K562 (cell line): ENCODE measurements at regions not wholly inside any gene's neighbourhood (a gene's known extent, or its start where the extent isn't known, plus 50 kb on each side); places are given as distances from the start of the nearest gene placed in this dataset.

Experiments used
- ATAC-seq: fragments of 200-7000 bp; cut with Tn5 transposase; 3 replicates; pipeline ENCODE4 v1.9.1; 2020; ENCODE audit warnings: moderate library complexity
- BruUV-seq: library from RNA; stranded (reverse); fragments of 400-500 nt; replicated peaks from 2 replicates; lab custom pipeline; 2021; lab: Mats Ljungman, UMichigan
- CTCF ChIA-PET: fragments of 300-600 bp; formaldehyde crosslinking; extraction: SDS; loops from one replicate; lab custom pipeline; 2021; ENCODE audit warnings: low intra/inter-chr PET ratio; lab: Yijun Ruan, JAX
- POLR2A ChIA-PET: fragments of 300-600, 350-650 bp; sonication (Branson Sonifier 250); formaldehyde crosslinking; extraction: SDS; loops from one replicate; lab custom pipeline; 2021; ENCODE audit warnings: antibody characterized with exemption, inconsistent platforms; lab: Yijun Ruan, JAX
- DNase-seq, 4 experiments: peaks; one replicate each; pipeline versions ENCODE4 v3.0.0 to v3.0.0-alpha.2; 2011 to 2018; ENCODE audit warnings: low spot score in 3 of 4, mixed read lengths in 3 of 4; ENCODE audit errors: extremely low read depth in 1 of 4
- FAIRE-seq: peaks from 2 replicates; lab custom pipeline; 2011; peaks lifted over from hg19 to GRCh38; lab: Jason Lieb, UNC
- H2AFZ ChIP-seq: 2 replicates; pipeline ENCODE4 v1.6.0; 2011; ENCODE audit warnings: low read depth, low read length, control low read depth, inconsistent platforms
- H3K27ac ChIP-seq: fragments of 200-600 bp; 3 replicates; pipeline ENCODE4 v1.8.0; 2011; ENCODE audit warnings: low read depth, mild to moderate bottlenecking, control low read depth, inconsistent platforms, low read length, moderate library complexity, mixed read lengths; ENCODE audit errors: extremely low read depth
- H3K27me3 ChIP-seq, 2 experiments: fragments of 300-600 bp in 1 of 2; 2 replicates in 1 of 2; 3 replicates in 1 of 2; pipeline versions ENCODE4 v1.6.0 to v1.8.0; 2011; ENCODE audit warnings: inconsistent platforms in 2 of 2, low read length in 2 of 2, mild to moderate bottlenecking in 1 of 2, mixed read lengths in 1 of 2, moderate library complexity in 1 of 2; ENCODE audit not compliant: control insufficient read depth in 2 of 2, insufficient read depth in 2 of 2
- H3K36me3 ChIP-seq: fragments of 300-600 bp; 3 replicates; pipeline ENCODE4 v1.8.0; 2011; ENCODE audit warnings: mild to moderate bottlenecking, low read length, inconsistent platforms; ENCODE audit not compliant: control insufficient read depth, insufficient read depth
- H3K4me1 ChIP-seq, 2 experiments: fragments of 200-600 bp in 1 of 2; replicated peaks in 1 of 2; 2 replicates in 1 of 2; 3 replicates in 1 of 2; pipeline versions ENCODE4 v1.5.1 to v1.8.0; 2011; ENCODE audit warnings: inconsistent platforms in 2 of 2, low read length in 2 of 2, mild to moderate bottlenecking in 1 of 2, mixed read lengths in 1 of 2, moderate library complexity in 1 of 2; ENCODE audit not compliant: control insufficient read depth in 2 of 2, insufficient read depth in 2 of 2
- H3K4me2 ChIP-seq: 2 replicates; pipeline ENCODE4 v1.6.1; 2011; ENCODE audit warnings: low read length, control low read depth, inconsistent platforms, mixed read lengths; ENCODE audit not compliant: insufficient read depth
- H3K4me3 ChIP-seq: fragments of 200-600 bp; sonication (generic), shearing (Covaris generic); 2 replicates; pipeline ENCODE4 v1.5.1; 2016; ENCODE audit warnings: control low read depth, inconsistent platforms
- H3K79me2 ChIP-seq: fragments of 200-600 bp; 3 replicates; pipeline ENCODE4 v1.8.0; 2011; ENCODE audit warnings: low read length, inconsistent platforms; ENCODE audit not compliant: control insufficient read depth, insufficient read depth
- H3K9ac ChIP-seq, 2 experiments: 2 replicates each; pipeline versions ENCODE4 v1.6.0 to v1.6.1; 2011; ENCODE audit warnings: low read depth in 2 of 2, low read length in 2 of 2, control low read depth in 1 of 2, inconsistent platforms in 1 of 2, mild to moderate bottlenecking in 1 of 2, mixed read lengths in 1 of 2; ENCODE audit not compliant: insufficient read depth in 1 of 2
- H3K9me1 ChIP-seq: one replicate; pipeline ENCODE4 v1.6.0; 2011; ENCODE audit warnings: inconsistent platforms, mild to moderate bottlenecking, low read length, moderate library complexity; ENCODE audit not compliant: control insufficient read depth, insufficient read depth
- H3K9me3 ChIP-seq: replicated peaks from 2 replicates; pipeline ENCODE4 v1.5.1; 2011; ENCODE audit warnings: low read depth, low read length, inconsistent platforms; ENCODE audit not compliant: control insufficient read depth, insufficient read depth
- H4K20me1 ChIP-seq: replicated peaks from 2 replicates; pipeline ENCODE4 v1.6.1; 2011; ENCODE audit warnings: low read length, inconsistent platforms, mixed read lengths; ENCODE audit not compliant: control insufficient read depth, insufficient read depth
- BMI1 ChIP-seq: fragments of 150-350 bp; IDR thresholded peaks from 2 replicates; pipeline ENCODE4 v1.6.1; 2014; ENCODE audit warnings: low read length
- GATAD2B ChIP-seq: fragments of 450-650 bp; IDR thresholded peaks from 2 replicates; pipeline ENCODE4 v1.6.1; 2017; ENCODE audit warnings: mild to moderate bottlenecking, borderline replicate concordance
- KLF13 ChIP-seq: fragments of 450-650 bp; IDR thresholded peaks from 2 replicates; pipeline ENCODE4 v1.6.1; 2016; ENCODE audit warnings: missing genetic modification characterization, low read depth, mild to moderate bottlenecking, missing compliant biosample characterization, moderate library complexity, borderline replicate concordance
- NFRKB ChIP-seq: fragments of 450-650 bp; IDR thresholded peaks from 2 replicates; pipeline ENCODE4 v1.6.1; 2016; ENCODE audit warnings: low read depth
- NFYB ChIP-seq: IDR thresholded peaks from 2 replicates; pipeline ENCODE4 v1.6.1; 2011; ENCODE audit warnings: mild to moderate bottlenecking, moderate library complexity; ENCODE audit not compliant: insufficient read length; ENCODE audit errors: extremely low read depth
- PPARD ChIP-seq: fragments of 250-450 bp; sonication (Bioruptor Pico); IDR thresholded peaks from 2 replicates; pipeline ENCODE4 v1.8.0; 2022; ENCODE audit warnings: inconsistent platforms, mild to moderate bottlenecking, moderate library complexity
- TBL1XR1 ChIP-seq, 2 experiments: IDR thresholded peaks; 2 replicates each; pipeline ENCODE4 v1.6.1; 2012; ENCODE audit warnings: improper control_type of control experiment in 2 of 2, low read length in 2 of 2, mild to moderate bottlenecking in 1 of 2
- WGBS: fragments of 100-300 bp; shearing (Covaris generic); methylation state at CpG from one replicate; pipeline ENCODE4 v1.1.6; 2016; ENCODE audit warnings: low coverage, mixed read lengths; ENCODE audit not compliant: insufficient coverage; ENCODE audit errors: missing lambda C conversion rate; 5-methylcytosine and 5-hydroxymethylcytosine counted together
- in situ Hi-C: fragments of 300-500 bp; cut with MboI; formaldehyde crosslinking; loops from 4 replicates; pipeline ENCODE4 v1.15.0; 2018; ENCODE audit warnings: inconsistent platforms, mixed read lengths
- intact Hi-C: fragments of 100-400 bp; cut with micrococcal nuclease; formaldehyde crosslinking; loops from 2 replicates; pipeline ENCODE4 v1.14.2; 2022
- TF ChIP-seq, protein P1 (sequence below): sonication (generic); IDR thresholded peaks from 2 replicates; pipeline ENCODE4 v1.6.1; 2016
- TF ChIP-seq, protein P2 (sequence below), 2 experiments: fragments of 450-650 bp; conservative IDR thresholded peaks; 2 replicates each; pipeline ENCODE4 v1.6.1; 2017; ENCODE audit warnings: mild to moderate bottlenecking in 2 of 2, moderate library complexity in 2 of 2
- TF ChIP-seq, protein P3 (sequence below): IDR thresholded peaks from 2 replicates; pipeline ENCODE4 v1.6.1; 2014; ENCODE audit warnings: antibody characterized with exemption
- TF ChIP-seq, protein P4 (sequence below), 2 experiments: fragments of 450-650 bp; formaldehyde crosslinking in 1 of 2; IDR thresholded peaks; 2 replicates each; pipeline versions ENCODE4 v1.4.0 to v1.6.1; 2014 to 2020; ENCODE audit warnings: mild to moderate bottlenecking in 2 of 2, borderline replicate concordance in 1 of 2, low read depth in 1 of 2

DNA sequence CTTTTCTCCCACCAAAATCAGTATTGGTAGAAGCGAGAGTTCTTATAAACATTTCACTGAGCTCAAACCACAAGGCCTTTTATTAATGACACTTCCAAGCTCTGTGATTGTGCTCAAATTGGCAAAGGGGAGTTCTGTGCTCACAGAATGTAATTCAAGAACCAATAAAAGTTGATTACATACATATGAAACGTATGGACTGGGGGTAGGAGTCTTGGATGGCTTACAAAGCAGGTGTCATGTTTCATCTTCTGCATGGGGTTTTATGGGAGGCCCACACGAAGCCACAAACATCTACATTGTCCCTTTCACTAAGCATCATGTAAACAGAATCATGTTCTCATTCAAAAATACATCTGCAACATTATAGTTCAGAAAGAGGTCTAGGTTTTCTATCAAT, 828.3 kb downstream of the VRK1 start:
- Histone ChIP-seq H4K20me1 (no peaks in the 10 kb centered on the region), H2AFZ (no peak overlapping the region), H3K9ac (no peak overlapping the region), H3K79me2 (no peaks in the 10 kb centered on the region), H3K9me3 (no peaks in the 10 kb centered on the region), H3K9me1 (no peaks in the 10 kb centered on the region), H3K4me1 (no peaks in the 10 kb centered on the region), H3K4me3 (no peak overlapping the region), H3K36me3 (no peaks in the 10 kb centered on the region), H3K27me3 (no peaks in the 10 kb centered on the region), H3K4me2 (no peak overlapping the region), H3K27ac (no peak overlapping the region)
- CTCF ChIA-PET, result no interaction called here
- in situ Hi-C loops (no loop called here), intact Hi-C loops (no loop called here)
- no peak for FAIRE-seq
- POLR2A ChIA-PET, result no interaction called here
- no TSS peak for BruUV-seq
- WGBS, result 0% methylated on average over 3 of the region's 3 CpGs
- ATAC-seq, result no peak
- DNase-seq, result no peak
- TF ChIP-seq KLF13 (no peak), GATAD2B (no peak), NFYB (no peak), TBL1XR1 (IDR thresholded peaks at IDR 0.05; ENCODE audit: low read length in 2 of 2) (no peak), PPARD (CRISPR knock-in tag) (no peak), BMI1 (no peak), NFRKB (no peak)
- TF ChIP-seq, protein P1, sequence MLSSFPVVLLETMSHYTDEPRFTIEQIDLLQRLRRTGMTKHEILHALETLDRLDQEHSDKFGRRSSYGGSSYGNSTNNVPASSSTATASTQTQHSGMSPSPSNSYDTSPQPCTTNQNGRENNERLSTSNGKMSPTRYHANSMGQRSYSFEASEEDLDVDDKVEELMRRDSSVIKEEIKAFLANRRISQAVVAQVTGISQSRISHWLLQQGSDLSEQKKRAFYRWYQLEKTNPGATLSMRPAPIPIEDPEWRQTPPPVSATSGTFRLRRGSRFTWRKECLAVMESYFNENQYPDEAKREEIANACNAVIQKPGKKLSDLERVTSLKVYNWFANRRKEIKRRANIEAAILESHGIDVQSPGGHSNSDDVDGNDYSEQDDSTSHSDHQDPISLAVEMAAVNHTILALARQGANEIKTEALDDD, result no peak
- TF ChIP-seq, protein P2, sequence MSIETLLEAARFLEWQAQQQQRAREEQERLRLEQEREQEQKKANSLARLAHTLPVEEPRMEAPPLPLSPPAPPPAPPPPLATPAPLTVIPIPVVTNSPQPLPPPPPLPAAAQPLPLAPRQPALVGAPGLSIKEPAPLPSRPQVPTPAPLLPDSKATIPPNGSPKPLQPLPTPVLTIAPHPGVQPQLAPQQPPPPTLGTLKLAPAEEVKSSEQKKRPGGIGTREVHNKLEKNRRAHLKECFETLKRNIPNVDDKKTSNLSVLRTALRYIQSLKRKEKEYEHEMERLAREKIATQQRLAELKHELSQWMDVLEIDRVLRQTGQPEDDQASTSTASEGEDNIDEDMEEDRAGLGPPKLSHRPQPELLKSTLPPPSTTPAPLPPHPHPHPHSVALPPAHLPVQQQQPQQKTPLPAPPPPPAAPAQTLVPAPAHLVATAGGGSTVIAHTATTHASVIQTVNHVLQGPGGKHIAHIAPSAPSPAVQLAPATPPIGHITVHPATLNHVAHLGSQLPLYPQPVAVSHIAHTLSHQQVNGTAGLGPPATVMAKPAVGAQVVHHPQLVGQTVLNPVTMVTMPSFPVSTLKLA (conservative IDR thresholded peaks at IDR 0.05), result no peak
- TF ChIP-seq, protein P3, sequence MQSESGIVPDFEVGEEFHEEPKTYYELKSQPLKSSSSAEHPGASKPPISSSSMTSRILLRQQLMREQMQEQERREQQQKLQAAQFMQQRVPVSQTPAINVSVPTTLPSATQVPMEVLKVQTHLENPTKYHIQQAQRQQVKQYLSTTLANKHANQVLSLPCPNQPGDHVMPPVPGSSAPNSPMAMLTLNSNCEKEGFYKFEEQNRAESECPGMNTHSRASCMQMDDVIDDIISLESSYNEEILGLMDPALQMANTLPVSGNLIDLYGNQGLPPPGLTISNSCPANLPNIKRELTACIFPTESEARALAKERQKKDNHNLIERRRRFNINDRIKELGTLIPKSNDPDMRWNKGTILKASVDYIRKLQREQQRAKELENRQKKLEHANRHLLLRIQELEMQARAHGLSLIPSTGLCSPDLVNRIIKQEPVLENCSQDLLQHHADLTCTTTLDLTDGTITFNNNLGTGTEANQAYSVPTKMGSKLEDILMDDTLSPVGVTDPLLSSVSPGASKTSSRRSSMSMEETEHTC, result no peak
- TF ChIP-seq, protein P4, sequence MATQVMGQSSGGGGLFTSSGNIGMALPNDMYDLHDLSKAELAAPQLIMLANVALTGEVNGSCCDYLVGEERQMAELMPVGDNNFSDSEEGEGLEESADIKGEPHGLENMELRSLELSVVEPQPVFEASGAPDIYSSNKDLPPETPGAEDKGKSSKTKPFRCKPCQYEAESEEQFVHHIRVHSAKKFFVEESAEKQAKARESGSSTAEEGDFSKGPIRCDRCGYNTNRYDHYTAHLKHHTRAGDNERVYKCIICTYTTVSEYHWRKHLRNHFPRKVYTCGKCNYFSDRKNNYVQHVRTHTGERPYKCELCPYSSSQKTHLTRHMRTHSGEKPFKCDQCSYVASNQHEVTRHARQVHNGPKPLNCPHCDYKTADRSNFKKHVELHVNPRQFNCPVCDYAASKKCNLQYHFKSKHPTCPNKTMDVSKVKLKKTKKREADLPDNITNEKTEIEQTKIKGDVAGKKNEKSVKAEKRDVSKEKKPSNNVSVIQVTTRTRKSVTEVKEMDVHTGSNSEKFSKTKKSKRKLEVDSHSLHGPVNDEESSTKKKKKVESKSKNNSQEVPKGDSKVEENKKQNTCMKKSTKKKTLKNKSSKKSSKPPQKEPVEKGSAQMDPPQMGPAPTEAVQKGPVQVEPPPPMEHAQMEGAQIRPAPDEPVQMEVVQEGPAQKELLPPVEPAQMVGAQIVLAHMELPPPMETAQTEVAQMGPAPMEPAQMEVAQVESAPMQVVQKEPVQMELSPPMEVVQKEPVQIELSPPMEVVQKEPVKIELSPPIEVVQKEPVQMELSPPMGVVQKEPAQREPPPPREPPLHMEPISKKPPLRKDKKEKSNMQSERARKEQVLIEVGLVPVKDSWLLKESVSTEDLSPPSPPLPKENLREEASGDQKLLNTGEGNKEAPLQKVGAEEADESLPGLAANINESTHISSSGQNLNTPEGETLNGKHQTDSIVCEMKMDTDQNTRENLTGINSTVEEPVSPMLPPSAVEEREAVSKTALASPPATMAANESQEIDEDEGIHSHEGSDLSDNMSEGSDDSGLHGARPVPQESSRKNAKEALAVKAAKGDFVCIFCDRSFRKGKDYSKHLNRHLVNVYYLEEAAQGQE (IDR thresholded peaks at IDR 0.05; ENCODE audit: borderline replicate concordance), result no peak
- TF ChIP-seq, protein P4 (CRISPR knock-in tag; IDR thresholded peaks at IDR 0.05; ENCODE audit: low read depth), result no peak
